GM21529 (cell line): ENCODE measurements at regions not wholly inside any gene's neighbourhood (a gene's known extent, or its start where the extent isn't known, plus 50 kb on each side); places are given as distances from the start of the nearest gene placed in this dataset.
"Not testable (repeated sequence)": the region's sequence is repeated elsewhere in the genome, so short reads cannot be mapped to it uniquely, and the experiment has no call there.

Experiments used
- ATAC-seq: cut with Tn5 transposase; IDR thresholded peaks from one replicate; pipeline ENCODE4 v1.9.1; 2021; ENCODE audit not compliant: unreplicated experiment

- no peak for ATAC-seq
These were observed 165.0 kb downstream of the SPIN4 start for GRCh38 chrX:63186137-63186536.

- ATAC-seq: not testable (repeated sequence)
These were observed 171.3 kb downstream of the SPIN4 start for GRCh38 chrX:63179852-63180251.

- not testable (repeated sequence) for ATAC-seq
These were observed 174.6 kb downstream of the SPIN4 start for GRCh38 chrX:63176578-63176977.

GRCh38 chrX:63173841-63174718 lies 177.1 kb downstream of the SPIN4 start:
- not testable (repeated sequence) for ATAC-seq

GRCh38 chrX:63169416-63169815 lies 181.7 kb downstream of the SPIN4 start:
- peak; percentile 61 for ATAC-seq

GRCh38 chrX:63168949-63169348 lies 182.2 kb downstream of the SPIN4 start:
- ATAC-seq: peak; percentile 69

- ATAC-seq: not testable (repeated sequence)
These were observed 184.1 kb downstream of the SPIN4 start for GRCh38 chrX:63167002-63167401.

GRCh38 chrX:63160994-63161393 lies 190.1 kb downstream of the SPIN4 start:
- ATAC-seq: not testable (repeated sequence)

- not testable (repeated sequence) for ATAC-seq
These were observed 190.8 kb downstream of the SPIN4 start for GRCh38 chrX:63160340-63160739.

GRCh38 chrX:63145526-63145925 lies 205.6 kb downstream of the SPIN4 start:
- ATAC-seq: not testable (repeated sequence)

GRCh38 chrX:63142588-63142987 lies 208.5 kb downstream of the SPIN4 start:
- not testable (repeated sequence) for ATAC-seq

GRCh38 chrX:63135859-63136258 lies 215.3 kb downstream of the SPIN4 start:
- not testable (repeated sequence) for ATAC-seq

GRCh38 chrX:63128509-63128908 lies 222.6 kb downstream of the SPIN4 start:
- ATAC-seq: peak; percentile 92

GRCh38 chrX:63115196-63115595 lies 235.9 kb downstream of the SPIN4 start:
- no peak for ATAC-seq

- ATAC-seq: no peak
These were observed 249.1 kb downstream of the SPIN4 start for GRCh38 chrX:63101879-63102620.

- ATAC-seq: no peak
These were observed 292.9 kb downstream of the SPIN4 start for GRCh38 chrX:63058204-63058603.

- ATAC-seq: no peak
These were observed 300.9 kb downstream of the SPIN4 start for GRCh38 chrX:63050225-63050624.

- ATAC-seq: no peak
These were observed 318.3 kb downstream of the SPIN4 start for GRCh38 chrX:63032811-63033210.

GRCh38 chrX:63013549-63013948 lies 337.6 kb downstream of the SPIN4 start:
- ATAC-seq: no peak

- ATAC-seq: no peak
These were observed 338.6 kb downstream of the SPIN4 start for GRCh38 chrX:63012574-63012973.

GRCh38 chrX:63000196-63000595 lies 350.9 kb downstream of the SPIN4 start:
- ATAC-seq: not testable (repeated sequence)
